Effector CD4-positive, alpha-beta T cell (primary cell): ENCODE measurements at regions not wholly inside any gene's neighbourhood (a gene's known extent, or its start where the extent isn't known, plus 50 kb on each side); places are given as distances from the start of the nearest gene placed in this dataset.

Experiments used
- DNase-seq: peaks from one replicate; pipeline ENCODE4 v3.0.0-alpha.2; 2020

DNA sequence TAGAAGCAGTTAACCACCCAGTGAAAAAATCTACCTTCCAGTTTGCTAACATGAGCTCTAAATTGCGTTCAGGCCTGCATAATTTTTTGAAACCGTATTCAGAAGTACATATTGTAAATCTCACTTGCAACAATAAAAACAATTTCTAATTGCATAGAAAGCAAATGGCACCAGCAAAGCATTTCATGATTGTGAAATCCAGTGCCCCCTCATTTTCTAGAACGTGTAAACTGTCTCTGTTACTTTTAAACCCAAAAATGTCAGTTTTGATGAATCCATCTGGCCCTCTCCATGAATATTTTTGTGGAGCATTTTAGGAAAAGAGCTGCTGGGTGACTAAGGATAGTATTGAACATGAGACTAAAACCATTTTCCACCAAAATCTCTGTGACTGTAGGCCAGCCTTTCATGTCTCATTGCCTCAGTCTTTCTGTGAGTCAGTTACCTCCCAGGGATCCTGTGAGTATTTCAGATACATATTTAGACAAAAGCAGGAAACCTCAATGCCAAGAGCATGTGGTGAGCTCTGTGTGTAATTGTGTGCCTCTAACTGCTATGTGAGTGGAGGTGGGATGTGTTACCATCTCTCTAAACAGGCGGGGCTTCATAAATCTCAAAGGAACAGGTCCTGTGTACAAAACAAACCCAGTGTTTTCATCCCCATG is 477.8 kb upstream of the DCC start:
- DNase-seq: no peak

GRCh38 chr18:51864219-51864965 is 475.6 kb upstream of the DCC start:
- no peak for DNase-seq

DNA sequence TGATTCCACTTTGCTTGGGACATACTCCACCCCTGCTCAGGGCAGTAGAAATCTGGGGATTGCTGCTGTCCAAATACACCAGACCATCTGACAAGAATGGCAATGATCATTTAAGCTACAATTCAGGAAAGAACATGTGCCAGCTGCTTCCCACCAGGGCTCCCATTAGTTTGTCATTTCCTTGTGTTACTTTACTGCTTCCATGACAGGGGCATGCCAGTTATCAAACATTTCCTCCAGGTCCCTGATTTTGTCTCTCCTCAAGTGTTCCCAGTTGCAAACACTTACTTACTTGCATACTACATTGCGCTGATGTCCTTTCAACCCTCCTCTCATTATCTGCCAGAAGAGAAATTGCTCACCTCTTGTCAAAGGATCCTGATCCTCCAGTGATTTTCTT is 474.5 kb upstream of the DCC start:
- DNase-seq: no peak

DNA sequence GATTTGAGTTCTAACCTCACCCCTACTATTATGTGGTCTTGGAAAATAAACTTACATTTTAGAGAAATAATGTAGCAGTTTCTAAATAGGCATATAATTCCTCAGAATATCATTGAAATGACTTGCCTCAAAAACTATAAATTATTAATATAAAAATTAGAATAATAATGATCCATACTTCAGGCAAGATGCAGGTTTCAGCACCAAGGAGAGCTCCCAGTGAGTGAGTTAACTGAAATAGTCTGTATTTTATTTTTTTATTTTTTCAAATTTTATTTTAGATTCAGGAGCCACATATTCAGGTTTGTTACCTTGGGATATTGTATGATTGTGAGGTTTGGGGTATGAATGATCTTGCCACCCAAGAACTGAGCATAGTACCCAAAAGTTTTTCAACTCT is 472.2 kb upstream of the DCC start:
- DNase-seq: no peak

- DNase-seq: no peak
These were observed 461.3 kb upstream of the DCC start for GRCh38 chr18:51878724-51879123.

GRCh38 chr18:51879329-51879728 is 460.7 kb upstream of the DCC start:
- no peak for DNase-seq

- no peak for DNase-seq
These were observed 458.6 kb upstream of the DCC start for GRCh38 chr18:51881394-51881793.

- no peak for DNase-seq
These were observed 456.0 kb upstream of the DCC start for GRCh38 chr18:51884039-51884438.

DNA sequence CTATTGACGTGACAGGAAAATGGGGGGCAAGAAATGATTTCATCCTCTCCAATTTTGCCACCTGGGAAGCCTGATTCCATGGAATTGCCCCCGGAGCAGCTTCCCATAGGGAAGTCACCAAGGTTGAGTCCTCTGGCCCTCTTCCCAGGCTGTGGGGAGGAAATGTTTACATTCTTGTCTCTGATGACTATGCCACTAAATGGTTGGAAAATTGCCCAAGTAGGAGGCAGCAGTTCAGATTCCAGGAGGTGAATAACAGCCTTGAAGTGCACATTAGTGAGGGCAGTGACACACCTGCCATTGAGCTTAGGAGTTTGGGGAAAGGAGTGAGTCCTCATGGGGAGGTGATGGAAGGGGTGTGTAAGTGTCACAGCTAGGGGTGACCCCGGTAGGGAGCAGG is 449.2 kb upstream of the DCC start:
- DNase-seq: no peak

DNA sequence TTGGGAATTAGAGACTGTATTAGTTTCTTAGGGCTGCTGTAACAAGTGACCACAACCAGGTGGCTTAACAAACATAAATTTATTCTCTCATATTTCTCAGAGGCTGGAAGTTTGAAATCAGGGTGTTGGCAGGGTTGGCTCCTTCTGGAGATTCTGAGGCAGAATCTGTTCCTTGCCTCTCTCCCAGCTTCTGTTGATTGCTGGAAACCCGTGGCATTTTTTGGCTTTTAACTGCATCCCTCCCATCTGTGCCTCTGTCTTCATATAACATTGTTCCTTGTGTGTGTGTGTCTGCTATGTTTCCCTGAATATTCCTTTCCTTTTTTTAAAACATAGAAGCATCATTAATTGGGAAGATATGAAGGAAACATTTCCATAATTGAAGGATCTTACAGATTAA is 448.1 kb upstream of the DCC start:
- no peak for DNase-seq

- no peak for DNase-seq
These were observed 442.1 kb upstream of the DCC start for GRCh38 chr18:51897884-51898283.

- no peak for DNase-seq
These were observed 432.1 kb upstream of the DCC start for GRCh38 chr18:51907687-51908597.

- DNase-seq: no peak
These were observed 431.4 kb upstream of the DCC start for GRCh38 chr18:51908598-51908944.

DNA sequence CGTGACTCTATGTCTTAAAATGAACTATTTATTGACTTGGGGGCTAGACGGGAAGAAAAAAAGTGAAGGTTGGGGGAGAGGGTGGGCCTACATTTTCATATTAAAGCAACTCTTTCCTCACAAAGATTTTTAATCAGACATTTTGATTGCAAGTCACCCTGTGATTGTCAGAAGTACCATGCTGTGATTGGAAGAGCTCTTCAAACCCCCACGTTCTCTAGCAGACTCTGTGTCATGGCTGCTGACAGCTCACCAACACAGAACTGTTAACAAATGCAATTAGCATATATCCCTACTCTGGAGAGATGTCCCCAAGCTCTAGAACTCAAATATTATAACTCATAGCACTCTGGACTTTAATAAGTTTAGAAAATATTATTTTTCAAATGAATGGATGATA is 428.4 kb upstream of the DCC start:
- no peak for DNase-seq

DNA sequence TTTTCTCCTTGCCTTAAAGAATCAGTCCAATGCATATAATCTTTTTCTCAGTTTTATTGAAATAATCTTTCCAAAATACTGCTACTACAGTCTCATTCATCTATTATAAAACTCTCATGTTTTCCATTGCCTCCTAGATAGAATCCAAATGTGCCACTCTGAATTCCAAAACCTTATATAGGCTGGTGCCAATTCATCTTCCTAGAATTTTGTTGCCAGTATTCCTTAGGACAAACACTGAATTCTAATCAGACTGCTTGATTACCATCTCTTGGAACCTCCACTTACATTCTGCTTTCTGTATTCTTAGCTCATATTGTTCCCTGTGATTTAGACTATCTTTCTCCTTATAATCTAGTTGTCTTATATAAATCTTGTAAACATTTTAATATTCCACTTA is 427.6 kb upstream of the DCC start:
- DNase-seq: no peak

DNA sequence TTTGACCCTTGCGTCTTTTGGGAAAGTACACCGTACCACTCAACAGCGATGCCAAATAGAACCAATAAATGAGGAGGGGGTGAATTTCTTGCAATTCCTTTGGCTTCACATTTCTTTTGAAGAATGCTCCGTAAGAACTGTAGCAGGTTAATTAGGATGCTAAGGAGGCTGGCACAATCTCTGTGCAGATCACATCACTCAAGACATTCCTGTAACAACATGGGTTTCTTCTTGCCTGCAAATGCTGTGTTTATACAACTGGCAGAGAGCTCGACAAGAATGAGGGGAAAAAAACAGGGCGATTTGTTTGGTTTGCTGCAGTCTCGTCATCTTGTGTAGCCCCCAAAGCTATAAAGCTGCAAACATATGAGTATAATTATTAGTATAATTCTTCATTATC is 424.8 kb upstream of the DCC start:
- no peak for DNase-seq

- no peak for DNase-seq
These were observed 418.1 kb upstream of the DCC start for GRCh38 chr18:51921862-51922261.

GRCh38 chr18:51933903-51934302 is 406.1 kb upstream of the DCC start:
- no peak for DNase-seq

DNA sequence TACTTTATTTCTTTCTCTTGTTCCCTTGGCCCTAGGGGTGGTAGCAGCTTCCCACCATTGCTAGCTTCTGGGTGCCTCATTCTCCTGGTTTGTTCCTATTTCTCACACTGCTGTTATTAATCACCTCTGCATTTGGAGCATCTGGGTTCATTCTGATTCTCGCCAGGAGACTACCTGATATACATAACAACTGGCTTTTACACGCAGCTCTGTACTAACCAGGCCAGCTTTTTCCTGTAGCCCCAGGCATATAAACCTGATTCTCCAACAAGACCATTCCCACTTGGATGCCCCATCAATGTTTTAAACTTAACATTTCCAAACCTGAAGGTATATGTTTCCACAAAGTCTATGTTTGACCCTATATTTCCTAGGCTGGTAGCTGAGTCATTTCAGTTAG is 403.9 kb upstream of the DCC start:
- no peak for DNase-seq

GRCh38 chr18:51941999-51942398 is 398.0 kb upstream of the DCC start:
- no peak for DNase-seq

- no peak for DNase-seq
These were observed 396.7 kb upstream of the DCC start for GRCh38 chr18:51943281-51943680.

DNA sequence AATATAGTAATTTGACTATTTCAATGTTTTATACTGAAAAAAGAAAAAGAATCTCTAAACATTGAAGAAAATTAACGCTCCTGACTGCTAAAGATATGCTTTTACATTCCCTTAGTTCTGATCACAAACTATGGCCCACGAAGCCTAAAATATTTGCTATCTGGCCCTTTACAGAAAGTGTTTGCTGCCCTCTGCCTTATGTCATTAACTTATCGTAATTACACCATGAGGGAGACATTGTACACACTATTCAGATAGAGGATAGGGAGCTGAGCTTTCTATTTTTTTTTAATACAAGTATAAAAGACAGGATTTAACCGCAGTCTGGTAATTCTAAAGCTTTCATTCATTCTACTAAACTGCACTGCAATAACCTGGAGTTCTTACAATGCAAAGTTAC is 393.1 kb upstream of the DCC start:
- DNase-seq: no peak

- no peak for DNase-seq
These were observed 387.2 kb upstream of the DCC start for GRCh38 chr18:51952844-51953243.

- no peak for DNase-seq
These were observed 386.5 kb upstream of the DCC start for GRCh38 chr18:51953521-51953920.
